Ascending aorta (tissue), 2 donors: ENCODE measurements at regions not wholly inside any gene's neighbourhood (a gene's known extent, or its start where the extent isn't known, plus 50 kb on each side); places are given as distances from the start of the nearest gene placed in this dataset.

Experiments
- DNase-seq, 2 donors: peaks; one replicate each; pipeline ENCODE4 v3.0.0-alpha.2; 2019; ENCODE audit warnings: low spot score in 2 of 2
- H3K27ac ChIP-seq, 2 donors: fragments of 200-600 bp; sonication (generic); one replicate each; pipeline ENCODE4 v1.5.1; 2016 to 2017; ENCODE audit warnings: mild to moderate bottlenecking in 1 of 2
- H3K27me3 ChIP-seq: fragments of 200-600 bp; sonication (generic); one replicate; pipeline ENCODE4 v1.5.1; 2017
- H3K36me3 ChIP-seq, 2 donors: fragments of 200-600 bp; sonication (generic); one replicate each; pipeline ENCODE4 v1.5.1; 2016
- H3K4me1 ChIP-seq, 2 donors: fragments of 200-600 bp; sonication (generic); one replicate each; pipeline ENCODE4 v1.5.1; 2016 to 2017; ENCODE audit warnings: mild to moderate bottlenecking in 1 of 2
- H3K4me3 ChIP-seq, 2 donors: fragments of 200-600 bp; sonication (generic); one replicate each; pipeline ENCODE4 v1.5.1; 2016 to 2017; ENCODE audit warnings: mild to moderate bottlenecking in 1 of 2
- H3K9me3 ChIP-seq, 2 donors: fragments of 200-600 bp; sonication (generic); one replicate each; pipeline ENCODE4 v1.5.1; 2016
- intact Hi-C: fragments of 100-400 bp; cut with DNase I; formaldehyde crosslinking; loops from one replicate; pipeline ENCODE4 v1.15.1; 2023
- TF ChIP-seq, protein P1 (sequence below), 3 experiments: fragments of 200-600 bp in 2 of 3; fragments of 450-650 bp in 1 of 3; sonication (generic) in 2 of 3; IDR thresholded peaks; one replicate each; pipeline ENCODE4 v1.5.1; 2016 to 2019; ENCODE audit warnings: antibody characterized with exemption in 3 of 3, mild to moderate bottlenecking in 1 of 3, moderate library complexity in 1 of 3

DNA sequence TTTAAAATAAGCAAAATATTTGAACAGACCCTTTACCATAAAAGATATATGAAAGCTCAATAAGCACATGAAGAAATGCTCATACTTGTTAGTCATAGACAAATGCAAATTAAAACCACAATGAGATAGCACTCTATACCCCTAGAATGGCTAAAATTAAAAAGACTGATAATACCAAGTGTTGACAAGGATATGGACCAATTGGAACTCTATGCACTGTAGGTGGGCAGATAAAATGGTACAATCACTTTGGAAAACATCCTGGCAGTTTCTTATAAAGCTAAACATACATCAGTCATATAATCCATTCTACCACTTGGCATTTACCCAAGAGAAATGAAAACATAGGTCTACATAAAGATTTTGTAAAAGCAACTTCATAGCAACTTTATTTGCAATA is 293.0 kb upstream of the TLE3 start:
- no peaks in the 10 kb centered on the region for H3K27me3 ChIP-seq
- H3K36me3 ChIP-seq: no peaks in the 10 kb centered on the region
- no peak overlapping the region for H3K4me3 ChIP-seq
- peaks cover 0 to 3% of the 10 kb centered on the region in 2 donors for H3K4me1 ChIP-seq
- no peaks in the 10 kb centered on the region for H3K9me3 ChIP-seq
- DNase-seq: no peak
- TF ChIP-seq, protein P1, sequence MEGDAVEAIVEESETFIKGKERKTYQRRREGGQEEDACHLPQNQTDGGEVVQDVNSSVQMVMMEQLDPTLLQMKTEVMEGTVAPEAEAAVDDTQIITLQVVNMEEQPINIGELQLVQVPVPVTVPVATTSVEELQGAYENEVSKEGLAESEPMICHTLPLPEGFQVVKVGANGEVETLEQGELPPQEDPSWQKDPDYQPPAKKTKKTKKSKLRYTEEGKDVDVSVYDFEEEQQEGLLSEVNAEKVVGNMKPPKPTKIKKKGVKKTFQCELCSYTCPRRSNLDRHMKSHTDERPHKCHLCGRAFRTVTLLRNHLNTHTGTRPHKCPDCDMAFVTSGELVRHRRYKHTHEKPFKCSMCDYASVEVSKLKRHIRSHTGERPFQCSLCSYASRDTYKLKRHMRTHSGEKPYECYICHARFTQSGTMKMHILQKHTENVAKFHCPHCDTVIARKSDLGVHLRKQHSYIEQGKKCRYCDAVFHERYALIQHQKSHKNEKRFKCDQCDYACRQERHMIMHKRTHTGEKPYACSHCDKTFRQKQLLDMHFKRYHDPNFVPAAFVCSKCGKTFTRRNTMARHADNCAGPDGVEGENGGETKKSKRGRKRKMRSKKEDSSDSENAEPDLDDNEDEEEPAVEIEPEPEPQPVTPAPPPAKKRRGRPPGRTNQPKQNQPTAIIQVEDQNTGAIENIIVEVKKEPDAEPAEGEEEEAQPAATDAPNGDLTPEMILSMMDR (IDR thresholded peaks at IDR 0.05): no peak
- intact Hi-C loops: no loop called here
- no peak overlapping the region for H3K27ac ChIP-seq

DNA sequence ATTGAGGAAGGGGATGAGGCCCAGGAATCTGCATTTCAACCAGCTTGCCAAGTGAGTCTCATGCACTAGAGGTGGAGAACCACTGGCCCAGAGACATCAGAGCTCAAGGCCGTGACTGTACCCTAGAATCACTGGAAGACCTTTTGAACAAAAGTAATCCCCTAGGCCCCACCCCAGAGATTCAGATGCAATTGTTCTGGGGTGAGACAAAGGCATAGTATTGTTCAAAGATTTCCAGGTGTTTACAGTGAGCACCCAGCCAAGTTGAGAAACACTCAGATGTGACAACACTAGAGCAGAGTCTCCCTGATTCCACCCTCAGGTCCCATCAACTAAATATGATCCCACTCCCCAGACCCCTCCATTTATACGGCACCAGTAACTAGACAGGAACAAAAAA is 290.3 kb upstream of the TLE3 start:
- no peak overlapping the region for H3K4me3 ChIP-seq
- no peaks in the 10 kb centered on the region for H3K4me1 ChIP-seq
- no peaks in the 10 kb centered on the region for H3K36me3 ChIP-seq
- no peak for DNase-seq
- no peak overlapping the region for H3K27ac ChIP-seq
- H3K9me3 ChIP-seq: no peaks in the 10 kb centered on the region
- intact Hi-C loops: no loop called here
- TF ChIP-seq, protein P1 (IDR thresholded peaks at IDR 0.05): no peak
- H3K27me3 ChIP-seq: no peaks in the 10 kb centered on the region

GRCh38 chr15:70387081-70387480 is 289.4 kb upstream of the TLE3 start:
- DNase-seq: no peak
- H3K9me3 ChIP-seq: no peaks in the 10 kb centered on the region
- TF ChIP-seq, protein P1 (IDR thresholded peaks at IDR 0.05): no peak
- H3K27me3 ChIP-seq: no peaks in the 10 kb centered on the region
- H3K4me3 ChIP-seq: no peak overlapping the region
- intact Hi-C loops: no loop called here
- no peaks in the 10 kb centered on the region for H3K4me1 ChIP-seq
- H3K36me3 ChIP-seq: no peaks in the 10 kb centered on the region
- H3K27ac ChIP-seq: no peak overlapping the region

GRCh38 chr15:70385711-70386110 is 288.0 kb upstream of the TLE3 start:
- Histone ChIP-seq H3K4me1 (no peaks in the 10 kb centered on the region), H3K4me3 (no peak overlapping the region), H3K36me3 (no peaks in the 10 kb centered on the region), H3K27ac (no peak overlapping the region), H3K9me3 (no peaks in the 10 kb centered on the region), H3K27me3 (no peaks in the 10 kb centered on the region)
- DNase-seq: no peak
- TF ChIP-seq, protein P1 (IDR thresholded peaks at IDR 0.05): no peak
- intact Hi-C loops: no loop called here

DNA sequence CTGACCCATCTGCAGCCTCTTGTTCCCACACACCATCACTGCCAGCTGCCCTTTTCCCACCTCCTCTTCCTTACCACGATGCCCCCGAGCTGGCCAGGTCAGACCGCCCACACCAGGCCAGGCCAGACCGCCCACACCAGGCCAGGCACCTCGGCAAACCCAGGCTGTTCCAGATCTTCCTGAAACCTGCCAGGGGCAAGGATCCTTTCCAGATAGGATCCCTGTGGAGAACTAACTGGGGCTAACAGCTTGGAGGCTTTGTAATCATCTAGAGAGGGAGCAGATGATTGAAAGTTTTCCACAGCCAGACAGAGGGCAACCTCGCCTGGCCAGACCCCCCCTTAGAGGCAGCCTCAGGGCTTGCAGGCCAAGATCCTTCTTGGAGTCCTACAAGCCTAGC is 287.3 kb upstream of the TLE3 start:
- intact Hi-C loops: no loop called here
- TF ChIP-seq, protein P1 (IDR thresholded peaks at IDR 0.05): no peak
- H3K27me3 ChIP-seq: no peaks in the 10 kb centered on the region
- no peaks in the 10 kb centered on the region for H3K9me3 ChIP-seq
- no peak overlapping the region for H3K4me3 ChIP-seq
- H3K4me1 ChIP-seq: no peaks in the 10 kb centered on the region
- H3K27ac ChIP-seq: no peak overlapping the region
- no peak for DNase-seq
- H3K36me3 ChIP-seq: no peaks in the 10 kb centered on the region

DNA sequence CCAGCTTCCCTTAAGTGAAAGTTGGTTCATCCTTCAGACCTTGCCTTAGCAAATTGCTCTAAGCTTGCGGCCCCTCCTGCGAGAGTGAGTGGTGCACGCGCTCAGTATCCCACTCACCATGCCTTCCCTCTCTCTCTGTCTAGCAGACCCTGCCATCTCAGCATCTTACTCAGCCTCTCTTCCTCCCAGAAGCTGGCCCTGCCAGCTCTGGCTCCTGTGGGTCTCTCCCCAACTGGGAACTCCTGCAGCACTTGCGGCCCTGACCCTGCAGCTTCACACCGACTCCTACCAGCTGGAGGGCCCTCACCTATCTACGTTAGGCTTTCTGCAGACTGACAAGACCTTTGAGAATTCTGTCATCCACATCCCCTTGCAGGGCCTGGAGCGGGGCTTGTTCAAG is 286.1 kb upstream of the TLE3 start:
- Histone ChIP-seq H3K4me3 (no peak overlapping the region), H3K27me3 (no peaks in the 10 kb centered on the region), H3K36me3 (no peaks in the 10 kb centered on the region), H3K27ac (no peak overlapping the region), H3K9me3 (no peaks in the 10 kb centered on the region), H3K4me1 (no peaks in the 10 kb centered on the region)
- TF ChIP-seq, protein P1 (IDR thresholded peaks at IDR 0.05): no peak
- DNase-seq: no peak
- intact Hi-C loops: no loop called here
